ENCODE measurements at regions not wholly inside any gene's neighbourhood (a gene's known extent, or its start where the extent isn't known, plus 50 kb on each side); places are given as distances from the start of the nearest gene placed in this dataset.
A peak's percentile ranks its signal among the peaks of the same experiment; 100 is the strongest.

GRCh38 chr4:100093091-100093866 lies 97.0 kb downstream of the DDIT4L start:
- peak; percentile 81 for TF ChIP-seq CTCF (IDR thresholded peaks at IDR 0.05; ENCODE audit: low read depth, low read length)
- peak; percentile 92 for DNase-seq (ENCODE audit: low read depth, low spot score)
- no peak overlapping the region for H3K4me3 ChIP-seq (ENCODE audit: low read depth, low read length)
- in situ Hi-C loops (cut with HindIII; ENCODE audit: low sequenced_read_pairs) = no loop called here

- in situ Hi-C loops (cut with HindIII; ENCODE audit: low sequenced_read_pairs) = no loop called here
- TF ChIP-seq CTCF (IDR thresholded peaks at IDR 0.05; ENCODE audit: low read depth, low read length) = no peak
- no peak for DNase-seq (ENCODE audit: low read depth, low spot score)
- H3K4me3 ChIP-seq (ENCODE audit: low read depth, low read length) = no peak overlapping the region
These were observed 102.5 kb downstream of the DDIT4L start for GRCh38 chr4:100087743-100088142.

- H3K4me3 ChIP-seq (ENCODE audit: low read depth, low read length) = no peak overlapping the region
- DNase-seq (ENCODE audit: low read depth, low spot score) = no peak
- in situ Hi-C loops (cut with HindIII; ENCODE audit: low sequenced_read_pairs) = no loop called here
- TF ChIP-seq CTCF (IDR thresholded peaks at IDR 0.05; ENCODE audit: low read depth, low read length) = no peak
These were observed 103.4 kb downstream of the DDIT4L start for GRCh38 chr4:100086766-100087431.

- in situ Hi-C loops (cut with HindIII; ENCODE audit: low sequenced_read_pairs) = no loop called here
- no peak overlapping the region for H3K4me3 ChIP-seq (ENCODE audit: low read depth, low read length)
- no peak for TF ChIP-seq CTCF (IDR thresholded peaks at IDR 0.05; ENCODE audit: low read depth, low read length)
- no peak for DNase-seq (ENCODE audit: low read depth, low spot score)
These were observed 105.4 kb downstream of the DDIT4L start for GRCh38 chr4:100084892-100085291.

GRCh38 chr4:100083289-100083688 lies 107.0 kb downstream of the DDIT4L start:
- in situ Hi-C loops (cut with HindIII; ENCODE audit: low sequenced_read_pairs) = no loop called here
- H3K4me3 ChIP-seq (ENCODE audit: low read depth, low read length) = no peak overlapping the region
- DNase-seq (ENCODE audit: low read depth, low spot score) = no peak
- TF ChIP-seq CTCF (IDR thresholded peaks at IDR 0.05; ENCODE audit: low read depth, low read length) = no peak

GRCh38 chr4:100082852-100083251 lies 107.4 kb downstream of the DDIT4L start:
- TF ChIP-seq CTCF (IDR thresholded peaks at IDR 0.05; ENCODE audit: low read depth, low read length) = no peak
- H3K4me3 ChIP-seq (ENCODE audit: low read depth, low read length) = no peak overlapping the region
- DNase-seq (ENCODE audit: low read depth, low spot score) = no peak
- in situ Hi-C loops (cut with HindIII; ENCODE audit: low sequenced_read_pairs) = no loop called here

All from astrocyte of the spinal cord (primary cell).